GM21576 (cell line): ENCODE measurements at regions not wholly inside any gene's neighbourhood (a gene's known extent, or its start where the extent isn't known, plus 50 kb on each side); places are given as distances from the start of the nearest gene placed in this dataset.

ENCODE experiments used
- ATAC-seq: cut with Tn5 transposase; IDR thresholded peaks from one replicate; pipeline ENCODE4 v1.9.1; 2021; ENCODE audit warnings: mild to moderate bottlenecking, moderate library complexity; ENCODE audit not compliant: unreplicated experiment

DNA sequence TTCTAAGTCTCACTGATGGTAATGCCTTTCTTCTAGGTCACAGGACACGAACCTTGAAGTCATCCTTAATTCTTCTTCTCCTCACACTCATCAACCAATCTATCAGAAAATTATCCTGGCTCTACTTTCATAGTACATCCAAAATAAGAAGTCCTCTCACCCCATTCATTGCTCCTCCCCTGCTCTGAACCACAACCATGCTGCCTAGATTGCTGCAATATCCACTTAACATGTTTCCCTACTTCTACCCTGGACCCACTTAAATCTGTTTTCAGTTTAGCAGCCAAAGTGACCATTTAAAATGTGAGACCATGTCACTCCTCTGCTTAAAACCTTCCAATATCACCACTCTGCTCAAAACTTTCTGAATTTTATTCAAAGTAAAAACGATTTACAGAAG is 445.9 kb upstream of the FAT3 start:
- ATAC-seq = no peak

DNA sequence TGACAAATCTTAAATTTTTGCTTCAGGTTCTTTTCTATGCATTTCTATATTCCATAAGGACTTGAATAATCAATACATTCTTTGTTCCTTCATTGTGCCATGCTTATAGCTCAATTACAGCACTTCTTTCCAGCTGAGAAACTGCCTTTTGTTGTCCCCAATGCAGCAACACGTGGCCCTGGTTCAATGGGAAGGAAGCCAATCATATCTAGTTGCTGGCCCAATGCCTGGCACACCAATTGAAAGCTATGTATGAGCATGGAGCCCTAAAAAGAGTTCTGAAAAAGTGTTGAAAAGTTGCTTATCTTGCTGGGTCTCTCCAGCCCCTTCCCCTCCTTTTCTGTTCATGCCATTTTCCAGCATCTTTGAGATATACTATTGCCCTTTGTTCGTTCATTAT is 448.0 kb upstream of the FAT3 start:
- no peak for ATAC-seq

DNA sequence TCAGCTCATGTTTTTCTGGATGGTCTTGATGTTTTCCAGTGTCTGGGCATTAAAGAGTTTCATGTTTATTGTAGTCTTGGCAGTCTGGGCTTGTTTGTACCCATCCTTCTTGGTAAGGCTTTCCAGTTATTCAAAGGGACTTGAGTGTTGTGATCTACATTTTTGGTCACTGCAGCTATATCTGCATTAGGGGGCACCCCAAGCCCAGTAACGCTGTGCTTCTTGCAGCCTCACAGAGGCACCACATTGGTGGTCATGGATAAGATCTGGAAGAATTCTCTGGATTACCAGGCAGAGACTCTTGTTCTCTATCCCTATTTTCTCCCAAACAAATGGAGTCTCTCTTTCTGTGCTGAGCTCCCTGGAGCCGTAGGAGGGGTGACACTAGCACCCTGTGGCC is 451.5 kb upstream of the FAT3 start:
- ATAC-seq = no peak

DNA sequence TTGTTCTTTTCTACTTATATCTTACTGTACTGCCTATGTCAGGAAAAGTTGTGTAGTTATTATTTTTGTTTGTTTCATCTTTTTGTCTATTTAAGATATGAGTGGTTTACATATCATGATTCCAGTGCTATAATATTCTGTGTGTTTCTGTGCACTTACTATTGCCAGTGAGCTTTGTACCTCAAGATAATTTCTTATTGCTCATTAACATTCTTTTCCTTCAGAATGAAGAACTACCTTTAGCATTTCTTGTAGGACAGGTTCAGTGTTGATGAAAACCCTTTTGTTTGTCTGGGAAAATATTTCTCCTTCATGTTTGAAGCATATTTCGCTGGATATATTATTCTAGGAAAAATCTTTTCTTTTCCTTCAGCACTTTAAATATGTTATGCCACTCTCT is 452.7 kb upstream of the FAT3 start:
- ATAC-seq = no peak

DNA sequence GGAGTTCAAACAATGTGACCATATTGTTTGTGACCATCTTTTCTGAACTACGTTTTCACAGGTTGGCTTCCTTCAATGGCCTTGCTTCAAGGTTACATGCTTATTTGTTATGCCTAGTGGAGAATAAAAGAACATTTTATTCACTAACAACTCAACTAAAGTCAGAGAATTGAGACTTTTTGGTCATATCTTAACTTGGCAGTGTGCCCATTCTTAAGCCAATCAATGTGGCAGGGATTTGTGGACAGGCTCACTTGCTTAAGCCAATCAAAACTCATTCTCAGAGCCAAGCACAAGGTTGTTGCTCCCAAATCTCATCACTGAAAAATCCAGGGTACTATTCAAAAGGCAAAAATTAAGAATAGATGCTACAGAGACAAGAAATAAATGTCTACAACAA is 455.8 kb upstream of the FAT3 start:
- no peak for ATAC-seq

DNA sequence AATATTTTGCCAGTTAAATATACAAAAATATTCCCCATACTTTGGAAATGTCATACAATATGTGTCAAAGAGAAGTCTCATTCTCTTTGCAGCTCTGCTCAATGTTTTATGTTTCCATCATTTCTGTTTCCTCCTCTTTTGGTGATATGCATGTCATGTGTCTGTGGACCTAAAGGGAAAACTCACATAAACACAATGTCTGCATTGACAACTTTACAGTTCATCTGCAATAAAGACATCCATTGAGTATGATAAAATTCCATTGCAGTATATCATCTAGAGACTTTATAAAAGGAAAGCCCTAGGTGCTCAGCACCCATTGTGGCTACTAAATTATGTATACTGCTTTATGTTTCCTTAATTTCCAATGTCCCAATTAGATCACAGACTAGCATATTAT is 461.3 kb upstream of the FAT3 start:
- no peak for ATAC-seq

DNA sequence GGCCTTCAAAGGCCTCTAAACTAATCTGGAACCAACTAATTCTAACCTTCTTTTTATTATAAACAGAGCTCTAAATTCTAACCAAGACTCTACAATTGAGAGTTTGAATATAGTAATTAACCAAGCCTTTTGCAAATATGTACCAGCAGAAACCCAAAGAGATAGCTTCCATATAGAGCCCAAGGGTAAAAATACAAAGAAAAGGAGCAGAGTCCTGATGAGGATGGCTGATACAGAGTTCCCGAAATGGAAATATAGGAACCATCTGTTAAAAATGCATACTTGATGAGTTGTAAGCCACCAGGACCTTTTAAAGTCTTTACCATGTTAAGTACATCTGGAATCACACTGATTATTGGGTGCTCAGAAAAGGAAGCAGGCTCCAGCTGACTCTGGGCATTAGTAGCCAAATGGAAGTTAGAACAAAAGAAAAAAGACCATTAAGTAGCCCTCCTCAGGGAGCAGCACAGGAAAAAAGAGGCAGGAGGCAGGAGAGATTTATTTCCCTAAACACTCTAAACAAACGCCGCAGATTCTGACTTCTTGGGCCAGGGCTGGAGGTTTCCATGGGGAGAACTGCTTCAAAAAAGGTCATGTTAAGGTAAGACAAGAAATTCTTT is 463.1 kb upstream of the FAT3 start:
- no peak for ATAC-seq

DNA sequence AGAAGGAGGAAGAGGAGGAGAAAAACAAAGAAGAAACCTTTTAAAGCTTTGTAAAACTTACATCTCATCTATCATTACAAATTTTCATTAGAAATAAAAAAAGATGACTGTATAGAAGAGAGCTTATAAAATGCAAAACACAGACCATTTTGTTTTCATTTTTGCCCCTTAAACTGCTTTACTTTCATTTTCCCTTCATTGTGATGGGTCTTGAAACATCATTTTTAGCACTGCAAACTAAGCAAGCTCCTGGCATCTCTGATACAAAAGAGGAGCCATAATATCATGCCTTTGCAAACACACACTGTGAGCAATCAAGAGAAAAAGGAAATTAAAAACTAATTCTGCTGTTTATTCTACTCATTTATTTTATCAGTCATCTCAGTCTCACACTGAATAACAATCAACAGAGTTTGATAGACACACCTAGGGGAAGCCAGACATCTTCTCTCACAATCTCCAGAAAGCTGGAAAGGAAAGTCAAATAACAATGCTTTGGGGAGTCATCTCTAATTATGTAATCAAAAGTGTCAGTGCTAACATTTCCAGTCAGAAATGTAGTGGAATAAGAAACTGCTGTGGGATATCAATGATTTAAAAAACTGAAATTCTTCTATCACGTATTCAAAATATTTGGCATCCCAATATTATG is 467.7 kb upstream of the FAT3 start:
- ATAC-seq = no peak

DNA sequence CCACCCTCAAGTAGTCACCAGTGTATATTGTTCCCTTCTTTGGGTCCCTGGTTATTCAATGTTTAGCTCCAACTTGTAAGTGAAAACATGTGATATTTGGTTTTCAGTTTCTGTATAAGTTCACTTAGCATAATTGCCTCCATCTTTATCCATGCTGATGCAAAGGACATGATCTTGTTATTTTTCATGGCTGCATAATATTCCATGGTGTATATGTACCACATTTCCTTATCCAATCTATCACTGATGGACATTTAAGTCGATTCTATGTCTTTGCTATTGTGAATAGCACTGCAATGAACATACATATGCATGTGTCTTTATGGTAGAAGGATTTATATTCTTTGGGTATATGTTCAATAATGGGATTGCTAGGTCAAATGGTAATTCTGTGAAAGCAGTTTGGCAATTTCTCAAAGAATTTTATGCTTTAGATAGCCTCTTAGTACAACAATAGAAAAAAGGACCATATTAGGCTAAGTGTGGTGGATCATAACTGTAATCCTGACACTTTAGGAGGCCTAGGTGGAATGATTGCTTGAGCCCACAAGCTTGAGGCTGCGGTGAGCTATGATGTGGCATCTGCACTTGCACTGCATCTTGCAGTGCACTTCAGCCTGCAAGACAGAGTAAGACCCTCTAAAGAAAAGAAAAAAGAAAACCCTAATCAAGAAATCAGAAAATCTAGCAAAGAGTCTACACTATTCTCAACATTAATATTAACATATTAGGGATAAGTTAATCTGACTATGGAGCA is 468.5 kb upstream of the FAT3 start:
- no peak for ATAC-seq

DNA sequence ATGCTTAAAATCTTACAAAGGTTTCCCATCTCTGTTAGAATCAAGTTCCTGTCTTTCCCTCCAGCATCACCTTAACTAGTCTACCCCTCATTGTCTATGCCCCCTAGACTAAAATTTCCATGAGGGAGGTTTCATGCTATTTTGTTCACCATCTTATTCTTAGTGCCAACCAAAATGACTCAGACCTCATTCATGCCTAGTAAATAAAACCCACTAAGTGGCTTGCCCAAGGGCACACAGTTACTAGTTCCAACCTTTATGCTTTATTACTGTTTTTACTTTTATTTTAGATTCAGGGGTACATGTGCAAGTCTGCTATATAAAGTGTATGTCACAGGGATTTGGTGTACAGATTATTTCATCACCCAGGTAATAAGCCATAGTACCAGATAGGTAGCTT is 469.1 kb upstream of the FAT3 start:
- ATAC-seq = no peak

DNA sequence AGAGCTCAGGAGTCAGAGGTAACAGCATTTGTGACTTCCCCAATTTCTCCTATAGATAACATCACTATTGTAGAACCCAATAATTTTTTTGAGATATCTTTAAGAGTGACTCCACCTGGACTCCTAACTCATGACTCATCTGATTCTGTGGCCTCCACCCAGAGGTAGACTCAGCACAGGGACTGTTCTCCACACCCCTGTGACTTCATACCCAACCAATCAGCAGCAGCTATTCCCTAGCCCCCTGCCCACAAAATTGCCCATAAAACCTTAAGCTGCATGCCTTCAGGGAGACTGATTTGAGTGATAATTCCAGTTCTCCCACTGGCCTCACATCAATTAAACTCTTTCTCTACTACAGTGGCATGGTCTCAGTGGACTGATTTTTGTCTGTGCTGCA is 475.4 kb upstream of the FAT3 start:
- ATAC-seq = no peak

DNA sequence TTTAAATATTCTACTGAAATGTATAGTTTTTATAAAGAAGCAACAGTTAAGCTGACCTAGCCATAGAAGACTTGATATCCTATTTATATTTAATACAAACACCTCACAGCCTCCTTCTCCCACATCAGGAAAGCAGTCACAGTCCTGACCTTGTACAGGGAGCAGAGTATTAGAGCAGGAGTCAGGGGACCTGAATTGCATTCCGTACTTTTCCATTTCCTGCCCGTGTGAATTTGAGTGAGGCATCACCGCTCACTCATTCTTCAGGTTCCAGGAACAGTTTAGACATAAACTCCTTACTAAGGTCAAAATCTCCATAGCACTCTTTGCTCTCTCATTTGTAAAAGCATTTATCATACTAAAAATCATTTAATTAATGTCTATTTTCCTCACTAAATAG is 482.5 kb upstream of the FAT3 start:
- no peak for ATAC-seq

DNA sequence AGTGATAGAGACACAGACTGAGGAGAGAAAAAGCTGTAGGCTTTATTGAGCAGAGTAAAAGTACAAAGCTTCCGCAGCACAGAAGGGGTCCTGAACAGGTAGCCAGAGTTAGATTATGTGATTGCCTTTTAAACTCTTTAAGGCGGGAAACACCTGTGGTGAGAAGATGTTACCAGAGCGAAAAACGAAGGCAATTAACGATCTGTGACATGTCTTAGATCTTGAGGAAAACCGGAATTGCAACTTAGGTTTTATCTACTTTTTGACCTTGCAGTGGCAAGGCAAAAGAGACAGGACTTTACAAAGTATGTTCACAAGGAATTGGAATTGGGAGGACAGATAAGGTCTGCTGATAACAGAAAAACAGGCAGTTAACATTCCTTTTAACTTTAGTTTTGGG is 493.6 kb upstream of the FAT3 start:
- ATAC-seq = no peak

DNA sequence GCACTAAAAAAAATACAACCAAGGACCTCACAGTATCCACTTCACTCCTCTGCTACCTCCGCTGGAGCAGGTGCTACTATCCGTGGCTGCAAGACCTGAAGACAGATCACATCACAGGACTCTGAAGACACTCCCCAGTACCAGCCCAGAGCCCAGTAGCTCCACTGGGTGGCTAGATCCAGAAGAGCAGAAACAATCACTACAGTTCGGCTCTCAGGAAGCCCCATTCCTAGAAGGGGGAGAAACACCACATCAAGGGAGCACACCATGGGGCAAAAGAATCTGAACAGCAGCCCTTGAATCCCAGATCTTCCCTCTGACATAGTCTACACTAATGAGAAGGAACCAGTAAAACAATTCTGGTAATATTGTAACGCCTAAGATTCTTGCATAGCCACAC is 494.0 kb upstream of the FAT3 start:
- ATAC-seq = no peak

DNA sequence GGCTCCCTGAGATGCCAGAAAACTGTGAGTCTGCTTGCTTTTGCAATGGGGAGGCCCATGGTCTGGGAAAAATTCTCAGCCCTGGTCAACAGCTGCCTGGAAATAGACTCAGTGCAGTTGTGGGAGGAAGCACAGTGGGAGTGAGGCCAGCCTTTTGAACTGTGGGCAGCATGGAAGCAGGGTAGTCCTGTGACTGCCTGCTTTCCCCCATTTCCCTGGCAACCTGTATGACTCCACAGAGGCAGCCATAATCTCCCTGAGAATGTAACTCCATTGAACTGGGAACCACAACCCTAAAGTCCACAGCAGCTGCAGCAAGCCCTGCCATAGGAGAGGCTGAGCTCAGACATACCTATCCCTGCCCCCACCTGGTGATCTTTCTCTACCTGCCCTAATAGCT is 494.6 kb upstream of the FAT3 start:
- ATAC-seq = no peak

DNA sequence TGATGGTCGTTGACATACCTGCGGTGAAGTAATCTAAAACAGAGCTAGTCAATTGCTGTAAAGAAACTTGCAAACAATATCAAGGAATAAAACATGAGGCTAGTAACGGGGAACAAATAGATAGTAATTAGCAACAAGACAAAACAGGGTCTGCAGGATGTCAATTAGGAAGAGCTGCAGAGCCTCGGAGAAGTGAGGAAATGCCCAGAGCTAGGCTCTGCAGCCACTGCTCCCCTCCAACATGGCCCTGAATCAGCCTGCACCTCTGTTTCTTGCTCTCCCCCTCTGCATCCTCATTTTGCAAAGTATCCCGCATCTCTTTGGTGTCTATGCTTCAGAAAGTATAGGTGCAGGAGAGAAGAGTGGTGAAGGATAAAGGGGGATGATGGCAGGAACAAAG is 507.4 kb upstream of the FAT3 start:
- no peak for ATAC-seq

DNA sequence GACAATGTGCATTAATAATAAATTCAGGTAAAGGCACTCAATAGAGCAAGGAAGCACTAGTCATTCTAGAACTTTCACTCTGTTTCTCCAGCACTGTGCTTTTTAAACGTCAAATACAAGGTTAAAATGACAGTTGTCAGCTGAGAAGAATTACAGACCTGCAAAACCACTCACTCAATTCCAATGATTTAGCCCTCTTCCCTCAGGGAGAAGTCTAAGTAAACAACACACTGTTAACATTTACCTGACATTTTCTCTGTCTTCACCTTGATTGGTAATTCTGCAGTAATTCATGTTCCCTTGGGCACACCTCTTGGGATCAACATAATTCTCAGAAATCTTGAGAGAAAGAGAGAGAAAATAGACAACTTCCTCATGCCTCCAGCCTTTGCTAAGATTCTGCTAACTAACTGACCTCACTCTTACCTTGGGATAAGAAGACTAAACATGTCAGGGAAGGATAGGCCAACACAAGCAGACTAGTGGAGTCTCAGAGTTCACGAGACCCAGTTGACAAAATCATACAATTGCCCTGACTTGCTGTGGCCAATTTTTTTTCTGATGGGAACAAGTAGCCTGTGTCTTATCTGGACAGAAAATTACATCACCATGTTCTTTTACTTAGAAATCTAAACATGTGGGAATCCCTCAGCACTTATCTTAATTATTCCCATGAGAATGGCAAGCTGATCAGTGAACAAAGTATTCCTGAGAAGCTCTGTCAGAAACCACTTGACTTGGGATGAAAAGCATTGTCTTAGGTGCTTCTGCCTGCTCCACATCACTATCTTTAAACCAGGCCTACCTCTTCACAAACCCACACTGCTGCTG is 516.8 kb upstream of the FAT3 start:
- ATAC-seq = no peak

DNA sequence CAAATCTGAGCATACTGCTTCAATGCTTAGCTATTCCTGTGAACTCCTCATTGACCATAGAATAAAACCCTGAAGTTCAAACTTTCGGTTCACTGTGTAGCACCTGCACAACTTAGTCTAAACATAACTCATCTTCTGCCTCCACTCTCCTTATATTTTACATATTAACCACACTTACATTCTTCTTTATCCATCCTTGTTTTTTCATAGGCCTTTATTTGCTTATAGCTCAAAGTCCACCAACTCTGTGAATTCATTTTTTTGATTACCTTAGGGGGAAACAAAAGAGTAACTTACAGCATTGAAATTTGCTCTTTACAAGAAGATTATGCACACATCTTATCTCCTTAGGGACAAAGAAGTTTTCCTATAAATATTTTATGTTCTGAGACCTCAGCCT is 521.6 kb upstream of the FAT3 start:
- no peak for ATAC-seq

DNA sequence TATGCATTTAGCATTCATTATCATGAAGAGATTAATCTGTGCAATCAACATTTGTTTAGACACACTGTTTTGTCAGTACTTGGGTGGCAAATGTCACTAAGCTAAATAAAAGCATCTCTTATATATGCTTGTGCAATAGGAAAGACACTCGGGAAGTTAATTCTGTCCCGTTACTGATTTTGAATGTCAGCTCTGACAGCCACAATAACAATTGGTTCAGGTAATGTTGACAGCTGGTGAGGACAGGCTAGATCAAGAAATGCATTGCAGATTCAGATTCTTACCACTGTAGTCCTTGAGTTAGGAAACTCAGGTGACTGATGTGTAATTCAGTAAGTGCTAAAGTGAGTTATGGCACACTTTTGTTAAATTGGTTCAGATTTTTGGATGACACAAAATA is 523.8 kb upstream of the FAT3 start:
- no peak for ATAC-seq

DNA sequence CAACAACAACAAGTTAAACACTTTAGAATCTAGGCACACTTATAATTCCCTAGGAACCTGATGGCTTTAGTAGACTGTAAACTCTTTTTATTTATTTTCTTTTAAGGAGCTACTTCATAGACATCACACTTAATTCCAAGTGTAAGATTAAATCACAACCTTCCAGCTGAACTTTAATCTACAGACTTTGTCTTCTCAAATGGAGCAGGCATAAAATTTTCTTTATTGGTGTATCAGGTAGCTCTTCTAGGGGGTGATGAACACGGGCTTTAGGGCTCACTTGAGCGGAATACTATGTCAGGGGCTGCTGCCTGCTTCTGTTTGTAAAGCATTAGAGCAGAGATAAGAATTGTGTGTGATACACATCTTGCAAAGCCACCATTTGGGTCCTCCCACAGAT is 525.8 kb upstream of the FAT3 start:
- ATAC-seq = no peak

DNA sequence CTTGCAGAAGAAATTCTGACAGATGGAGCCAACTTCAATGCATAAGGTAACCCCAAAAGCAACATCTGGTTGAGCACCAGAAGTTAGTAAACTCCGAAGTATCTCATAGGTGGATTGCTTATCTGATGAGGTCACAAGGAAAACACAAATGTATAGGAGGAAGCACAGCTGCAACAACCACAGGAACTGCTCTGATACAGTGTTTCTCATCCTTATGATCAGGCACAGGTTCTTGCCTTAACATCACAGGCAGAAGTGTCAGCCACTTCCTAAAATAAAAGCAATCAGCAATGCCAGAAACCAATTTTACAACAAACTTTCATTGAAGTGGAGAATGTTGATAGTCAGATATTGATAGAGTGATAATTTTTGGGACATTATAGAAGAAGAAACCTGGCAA is 530.3 kb upstream of the FAT3 start:
- no peak for ATAC-seq

DNA sequence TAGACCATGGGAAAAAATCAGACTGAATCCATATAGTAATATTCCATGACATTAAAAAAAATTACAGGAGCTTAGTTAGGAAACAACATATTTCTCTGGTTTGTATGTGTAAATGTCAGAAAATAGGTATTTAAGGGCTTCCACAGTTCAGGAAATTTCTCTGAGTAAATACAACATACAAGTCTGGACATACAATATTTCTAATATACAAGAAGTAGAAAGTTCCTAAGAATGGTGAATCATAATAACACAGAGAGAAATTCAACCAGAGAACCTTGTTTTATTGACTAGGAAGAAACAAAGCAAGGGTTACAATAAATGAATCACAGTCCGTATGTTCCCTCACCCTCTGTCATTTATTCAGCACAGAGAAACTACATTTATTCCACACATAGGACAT is 532.7 kb upstream of the FAT3 start:
- no peak for ATAC-seq
